Neuronal stem cell (in vitro differentiated cells): ENCODE measurements at regions not wholly inside any gene's neighbourhood (a gene's known extent, or its start where the extent isn't known, plus 50 kb on each side); places are given as distances from the start of the nearest gene placed in this dataset.

Experiments used
- DNase-seq: peaks from one replicate; pipeline ENCODE4 v3.0.0-alpha.2; 2013; ENCODE audit warnings: low spot score
- H2AFZ ChIP-seq: one replicate; pipeline ENCODE4 v1.6.1; 2013; ENCODE audit warnings: mild to moderate bottlenecking, low read length, inconsistent platforms
- H2AK5ac ChIP-seq: 2 replicates; pipeline ENCODE4 v1.6.1; 2013; ENCODE audit warnings: low read depth, mild to moderate bottlenecking, inconsistent platforms, low read length, moderate library complexity, mixed read lengths
- H2BK120ac ChIP-seq: 2 replicates; pipeline ENCODE4 v1.6.1; 2013; ENCODE audit warnings: low read depth, mild to moderate bottlenecking, inconsistent platforms, low read length, moderate library complexity, mixed read lengths
- H2BK12ac ChIP-seq: one replicate; pipeline ENCODE4 v1.6.1; 2013; ENCODE audit warnings: low read length, inconsistent platforms
- H2BK15ac ChIP-seq: 2 replicates; pipeline ENCODE4 v1.6.1; 2013; ENCODE audit warnings: mild to moderate bottlenecking, low read length, inconsistent platforms, mixed read lengths
- H2BK5ac ChIP-seq: one replicate; pipeline ENCODE4 v1.6.1; 2013; ENCODE audit warnings: inconsistent platforms, mild to moderate bottlenecking, low read length, moderate library complexity
- H3K14ac ChIP-seq: one replicate; pipeline ENCODE4 v1.6.1; 2013; ENCODE audit warnings: low read length, inconsistent platforms
- H3K18ac ChIP-seq: 2 replicates; pipeline ENCODE4 v1.6.1; 2013; ENCODE audit warnings: low read length, inconsistent platforms
- H3K23ac ChIP-seq: 2 replicates; pipeline ENCODE4 v1.6.1; 2013; ENCODE audit warnings: low read depth, mild to moderate bottlenecking, mixed read lengths, low read length, inconsistent platforms; ENCODE audit not compliant: poor library complexity
- H3K27ac ChIP-seq: replicated peaks from 3 replicates; pipeline ENCODE4 v1.5.1; 2013; ENCODE audit warnings: low read length, inconsistent platforms
- H3K27me3 ChIP-seq, 3 experiments: 2 replicates each; pipeline ENCODE4 v1.6.1; 2013; ENCODE audit warnings: low read length in 3 of 3, mild to moderate bottlenecking in 2 of 3, inconsistent platforms in 1 of 3, low read depth in 1 of 3, mixed read lengths in 1 of 3, moderate library complexity in 1 of 3; ENCODE audit not compliant: control insufficient read depth in 3 of 3, insufficient read depth in 3 of 3
- H3K36me3 ChIP-seq, 2 donors: replicated peaks in 1 of 2; 2 replicates each; pipeline ENCODE4 v1.6.1; 2013; ENCODE audit warnings: low read length in 2 of 2; ENCODE audit not compliant: control insufficient read depth in 2 of 2, insufficient read depth in 2 of 2
- H3K4ac ChIP-seq: 2 replicates; pipeline ENCODE4 v1.6.1; 2013; ENCODE audit warnings: inconsistent platforms, mild to moderate bottlenecking, low read length, moderate library complexity
- H3K4me1 ChIP-seq, 2 donors: 1 replicate in 1 of 2; 2 replicates in 1 of 2; pipeline ENCODE4 v1.6.1; 2013; ENCODE audit warnings: low read length in 2 of 2, low read depth in 1 of 2; ENCODE audit not compliant: control insufficient read depth in 2 of 2, insufficient read depth in 1 of 2
- H3K4me2 ChIP-seq: one replicate; pipeline ENCODE4 v1.6.1; 2013; ENCODE audit warnings: mild to moderate bottlenecking, low read length, inconsistent platforms; ENCODE audit not compliant: insufficient read depth, poor library complexity, severe bottlenecking
- H3K4me3 ChIP-seq, 2 donors: 2 replicates each; pipeline ENCODE4 v1.5.1; 2013; ENCODE audit warnings: low read length in 2 of 2, mild to moderate bottlenecking in 2 of 2, inconsistent platforms in 1 of 2, moderate library complexity in 1 of 2
- H3K79me1 ChIP-seq: one replicate; pipeline ENCODE4 v1.6.1; 2013; ENCODE audit warnings: low read depth, mild to moderate bottlenecking, inconsistent platforms, low read length, moderate library complexity
- H3K9ac ChIP-seq: one replicate; pipeline ENCODE4 v1.6.1; 2013; ENCODE audit warnings: mild to moderate bottlenecking, low read depth, low read length, inconsistent platforms; ENCODE audit not compliant: poor library complexity
- H3K9me3 ChIP-seq, 2 donors: replicated peaks in 1 of 2; 2 replicates each; pipeline versions ENCODE3 to v1.6.1; 2013; ENCODE audit warnings: low read length in 2 of 2, mild to moderate bottlenecking in 2 of 2, inconsistent platforms in 1 of 2, low read depth in 1 of 2, mixed read lengths in 1 of 2, moderate library complexity in 1 of 2; ENCODE audit not compliant: control insufficient read depth in 2 of 2, insufficient read depth in 1 of 2
- H4K8ac ChIP-seq: one replicate; pipeline ENCODE4 v1.6.1; 2013; ENCODE audit warnings: low read depth, mild to moderate bottlenecking, inconsistent platforms, low read length, moderate library complexity
- H4K91ac ChIP-seq: one replicate; pipeline ENCODE4 v1.6.1; 2013; ENCODE audit warnings: low read length, low read depth, mild to moderate bottlenecking, inconsistent platforms; ENCODE audit not compliant: poor library complexity
- WGBS, 2 donors: extraction: QIAGEN DNeasy Blood & Tissue Kit; methylation state at CpG; one replicate each; pipeline ENCODE4 v1.1.7; 2013; ENCODE audit warnings: missing lambda C conversion rate in 2 of 2, mixed read lengths in 1 of 2; ENCODE audit not compliant: insufficient read length in 2 of 2, insufficient replicate concordance in 1 of 2; ENCODE audit errors: extremely low coverage in 2 of 2; 5-methylcytosine and 5-hydroxymethylcytosine counted together

GRCh38 chr2:146994246-146994645 is 850.6 kb upstream of the ACVR2A start:
- Histone ChIP-seq H3K9ac (no peak overlapping the region), H2BK5ac (no peak overlapping the region), H2BK120ac (no peak overlapping the region), H3K79me1 (no peaks in the 10 kb centered on the region), H3K4me1 (peaks cover 2 to 10% of the 10 kb centered on the region in 2 donors), H3K9me3 (no peaks in the 10 kb centered on the region), H4K8ac (no peak overlapping the region), H2BK12ac (no peak overlapping the region), H3K4me3 (no peak overlapping the region), H4K91ac (no peak overlapping the region), H3K4ac (no peak overlapping the region), H3K23ac (no peak overlapping the region), H3K14ac (no peak overlapping the region), H2AFZ (peak overlapping the region; percentile 0), H2BK15ac (no peak overlapping the region), H3K27ac (no peak overlapping the region), H3K18ac (no peak overlapping the region), H3K4me2 (no peak overlapping the region), H3K36me3 (no peaks in the 10 kb centered on the region), H2AK5ac (no peak overlapping the region), H3K27me3 (no peaks in the 10 kb centered on the region)
- DNase-seq: peak; percentile 15
- WGBS, 2 donors: no CpG with 5 or more reads among the region's 1 CpG

- no peak overlapping the region for H2AFZ ChIP-seq
- H3K23ac ChIP-seq: no peak overlapping the region
- peaks cover 2 to 10% of the 10 kb centered on the region in 2 donors for H3K4me1 ChIP-seq
- H3K14ac ChIP-seq: no peak overlapping the region
- no peak overlapping the region for H3K4ac ChIP-seq
- H3K9ac ChIP-seq: no peak overlapping the region
- no peaks in the 10 kb centered on the region for H3K79me1 ChIP-seq
- no peak overlapping the region for H3K18ac ChIP-seq
- H4K91ac ChIP-seq: no peak overlapping the region
- no peak overlapping the region for H2BK12ac ChIP-seq
- H3K27me3 ChIP-seq: no peaks in the 10 kb centered on the region
- no peak overlapping the region for H4K8ac ChIP-seq
- H3K4me3 ChIP-seq: no peak overlapping the region
- no peak for DNase-seq
- H3K4me2 ChIP-seq: no peak overlapping the region
- no peaks in the 10 kb centered on the region for H3K36me3 ChIP-seq
- no peak overlapping the region for H3K27ac ChIP-seq
- H2AK5ac ChIP-seq: no peak overlapping the region
- no CpG with 5 or more reads among the region's 2 CpGs for WGBS, 2 donors
- H2BK5ac ChIP-seq: no peak overlapping the region
- no peak overlapping the region for H2BK15ac ChIP-seq
- H2BK120ac ChIP-seq: no peak overlapping the region
- no peaks in the 10 kb centered on the region for H3K9me3 ChIP-seq
These were observed 852.4 kb upstream of the ACVR2A start for GRCh38 chr2:146992466-146992865.

GRCh38 chr2:146992057-146992456 is 852.8 kb upstream of the ACVR2A start:
- Histone ChIP-seq H3K9ac (no peak overlapping the region), H3K27ac (no peak overlapping the region), H4K8ac (no peak overlapping the region), H2AK5ac (no peak overlapping the region), H2BK12ac (no peak overlapping the region), H3K4ac (no peak overlapping the region), H3K4me1 (peaks cover 2 to 10% of the 10 kb centered on the region in 2 donors), H2BK120ac (no peak overlapping the region), H4K91ac (no peak overlapping the region), H3K18ac (no peak overlapping the region), H2BK15ac (no peak overlapping the region), H3K14ac (no peak overlapping the region), H3K23ac (no peak overlapping the region), H3K4me3 (no peak overlapping the region), H3K79me1 (no peaks in the 10 kb centered on the region), H2BK5ac (no peak overlapping the region), H2AFZ (no peak overlapping the region), H3K36me3 (no peaks in the 10 kb centered on the region), H3K9me3 (no peaks in the 10 kb centered on the region), H3K27me3 (no peaks in the 10 kb centered on the region), H3K4me2 (no peak overlapping the region)
- WGBS, 2 donors: no CpG with 5 or more reads among the region's 2 CpGs
- DNase-seq: no peak

GRCh38 chr2:146990311-146991054 is 854.3 kb upstream of the ACVR2A start:
- Histone ChIP-seq H3K18ac (no peak overlapping the region), H3K79me1 (no peaks in the 10 kb centered on the region), H2BK5ac (no peak overlapping the region), H3K23ac (no peak overlapping the region), H3K9ac (no peak overlapping the region), H2BK12ac (no peak overlapping the region), H3K9me3 (no peaks in the 10 kb centered on the region), H3K4me3 (no peak overlapping the region), H3K14ac (no peak overlapping the region), H3K27ac (no peak overlapping the region), H3K4me2 (no peak overlapping the region), H4K91ac (no peak overlapping the region), H2BK15ac (no peak overlapping the region), H3K27me3 (no peaks in the 10 kb centered on the region), H3K4me1 (peaks cover 4 to 17% of the 10 kb centered on the region in 2 donors), H3K4ac (no peak overlapping the region), H2BK120ac (no peak overlapping the region), H2AK5ac (no peak overlapping the region), H4K8ac (no peak overlapping the region), H3K36me3 (no peaks in the 10 kb centered on the region), H2AFZ (peak overlapping the region; percentile 13)
- DNase-seq: no peak
- no CpG with 5 or more reads among the region's 6 CpGs for WGBS, 2 donors
